ENCODE measurements at regions not wholly inside any gene's neighbourhood (a gene's known extent, or its start where the extent isn't known, plus 50 kb on each side); places are given as distances from the start of the nearest gene placed in this dataset.

GRCh38 chr14:36397357-36397756 lies 76.9 kb upstream of the MBIP start:
- TF ChIP-seq CTCF (conservative IDR thresholded peaks at IDR 0.05; ENCODE audit: low read depth, low read length) (no peak), EZH2 (IDR thresholded peaks at IDR 0.05; ENCODE audit: borderline replicate concordance, low read depth, low read length, poor library complexity, severe bottlenecking) (no peak)
